ENCODE measurements at regions not wholly inside any gene's neighbourhood (a gene's known extent, or its start where the extent isn't known, plus 50 kb on each side); places are given as distances from the start of the nearest gene placed in this dataset.

- DNase-seq (ENCODE audit: low read depth in 2 of 2), result no peak
Observed at GRCh38 chr11:13062115-13062514, 53.0 kb downstream of the RASSF10 start.

GRCh38 chr11:13064593-13064992 lies 55.5 kb downstream of the RASSF10 start:
- no peak for DNase-seq (ENCODE audit: low read depth in 2 of 2)

- DNase-seq (ENCODE audit: low read depth in 2 of 2), result no peak
Observed at GRCh38 chr11:13065200-13065787, 56.2 kb downstream of the RASSF10 start.

- DNase-seq (ENCODE audit: low read depth in 2 of 2), result no peak
Observed at GRCh38 chr11:13068211-13068610, 59.1 kb downstream of the RASSF10 start.

- peak; percentile 74 to 98 for DNase-seq (ENCODE audit: low read depth in 2 of 2)
Observed at GRCh38 chr11:13073119-13073981, 64.2 kb downstream of the RASSF10 start.

- peak in 1 of 2 donors; percentile 23 for DNase-seq (ENCODE audit: low read depth in 2 of 2)
Observed at GRCh38 chr11:13074714-13075464, 65.8 kb downstream of the RASSF10 start.

GRCh38 chr11:13076961-13077360 lies 67.8 kb downstream of the RASSF10 start:
- DNase-seq (ENCODE audit: low read depth in 2 of 2), result no peak

- no peak for DNase-seq (ENCODE audit: low read depth in 2 of 2)
Observed at GRCh38 chr11:13080861-13081260, 71.7 kb downstream of the RASSF10 start.

- no peak for DNase-seq (ENCODE audit: low read depth in 2 of 2)
Observed at GRCh38 chr11:13082588-13082987, 73.5 kb downstream of the RASSF10 start.

GRCh38 chr11:13090228-13090708 lies 81.2 kb downstream of the RASSF10 start:
- no peak for DNase-seq (ENCODE audit: low read depth in 2 of 2)

- no peak for DNase-seq (ENCODE audit: low read depth in 2 of 2)
Observed at GRCh38 chr11:13091373-13091772, 82.3 kb downstream of the RASSF10 start.

- no peak for DNase-seq (ENCODE audit: low read depth in 2 of 2)
Observed at GRCh38 chr11:13091804-13092203, 82.7 kb downstream of the RASSF10 start.

GRCh38 chr11:13094930-13095687 lies 86.0 kb downstream of the RASSF10 start:
- DNase-seq (ENCODE audit: low read depth in 2 of 2), result no peak

GRCh38 chr11:13098063-13098462 lies 88.9 kb downstream of the RASSF10 start:
- DNase-seq (ENCODE audit: low read depth in 2 of 2), result no peak

GRCh38 chr11:13098616-13099289 lies 89.6 kb downstream of the RASSF10 start:
- DNase-seq (ENCODE audit: low read depth in 2 of 2), result no peak

GRCh38 chr11:13101644-13102512 lies 92.8 kb downstream of the RASSF10 start:
- peak in 1 of 2 donors; percentile 40 for DNase-seq (ENCODE audit: low read depth in 2 of 2)

GRCh38 chr11:13102513-13102840 lies 93.4 kb downstream of the RASSF10 start:
- no peak for DNase-seq (ENCODE audit: low read depth in 2 of 2)

GRCh38 chr11:13102865-13103539 lies 93.9 kb downstream of the RASSF10 start:
- DNase-seq (ENCODE audit: low read depth in 2 of 2), result no peak

GRCh38 chr11:13103962-13104554 lies 94.9 kb downstream of the RASSF10 start:
- peak in 1 of 2 donors; percentile 63 for DNase-seq (ENCODE audit: low read depth in 2 of 2)
